Activated T-helper 2 cell treated with anti-CD3 and anti-CD28 coated beads, Interferon-gamma antibody, Interleukin-2, Interleukin-4, amounts not matched to agents 10 μg/mL and 5 μg/mL and 100 μg/mL, durations not matched to agents 14 hours and 24 hours and 36 hours (primary cell): ENCODE measurements at regions not wholly inside any gene's neighbourhood (a gene's known extent, or its start where the extent isn't known, plus 50 kb on each side); places are given as distances from the start of the nearest gene placed in this dataset.
"Not testable (repeated sequence)": the region's sequence is repeated elsewhere in the genome, so short reads cannot be mapped to it uniquely, and the experiment has no call there.

Experiments used
- DNase-seq: peaks from one replicate; pipeline ENCODE4 v3.0.0; 2021; ENCODE audit warnings: low spot score
- H3K27ac Mint-ChIP-seq: one replicate; pipeline ENCODE4 v1.8.0; 2021; ENCODE audit warnings: mixed read lengths
- H3K27me3 Mint-ChIP-seq: one replicate; pipeline ENCODE4 v1.8.0; 2021; ENCODE audit warnings: low read depth, mixed read lengths
- H3K36me3 Mint-ChIP-seq: one replicate; pipeline ENCODE4 v1.8.0; 2021; ENCODE audit warnings: low read depth, mixed read lengths
- H3K4me1 Mint-ChIP-seq: one replicate; pipeline ENCODE4 v1.8.0; 2021; ENCODE audit warnings: low read depth, mixed read lengths
- H3K4me3 Mint-ChIP-seq: one replicate; pipeline ENCODE4 v1.8.0; 2021; ENCODE audit warnings: low read depth, mild to moderate bottlenecking, moderate library complexity, mixed read lengths
- H3K9me3 Mint-ChIP-seq: one replicate; pipeline ENCODE4 v1.8.0; 2021; ENCODE audit warnings: mixed read lengths
- intact Hi-C: fragments of 100-400 bp; cut with micrococcal nuclease; formaldehyde crosslinking; loops from one replicate; pipeline ENCODE4 v1.15.1; 2023

DNA sequence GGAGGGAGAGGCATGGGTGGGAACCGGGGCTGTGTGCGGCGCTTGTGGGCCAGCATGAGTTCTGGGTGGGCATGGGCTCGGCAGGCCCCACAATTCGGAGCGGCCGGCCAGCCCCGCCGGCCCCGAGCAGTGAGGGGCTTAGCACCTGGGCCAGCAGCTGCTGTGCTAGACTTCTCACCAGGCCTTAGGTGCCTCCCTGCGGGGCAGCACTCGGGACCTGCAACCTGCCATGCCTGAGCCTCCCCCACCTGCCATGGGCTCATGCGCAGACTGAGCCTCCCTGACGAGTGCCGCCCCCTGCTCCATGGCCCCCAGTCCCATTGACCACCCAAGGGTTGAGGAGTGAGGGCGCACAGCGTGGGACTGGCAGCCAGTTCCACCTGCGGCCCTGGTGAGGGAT lies 573.9 kb downstream of the TMA16 start:
- intact Hi-C loops, result no loop called here
- H3K9me3 Mint-ChIP-seq, result peaks cover 24% of the 10 kb centered on the region
- DNase-seq, result no peak
- no peak overlapping the region for H3K27ac Mint-ChIP-seq
- no peaks in the 10 kb centered on the region for H3K27me3 Mint-ChIP-seq
- H3K36me3 Mint-ChIP-seq, result no peaks in the 10 kb centered on the region
- no peak overlapping the region for H3K4me3 Mint-ChIP-seq
- H3K4me1 Mint-ChIP-seq, result no peaks in the 10 kb centered on the region

DNA sequence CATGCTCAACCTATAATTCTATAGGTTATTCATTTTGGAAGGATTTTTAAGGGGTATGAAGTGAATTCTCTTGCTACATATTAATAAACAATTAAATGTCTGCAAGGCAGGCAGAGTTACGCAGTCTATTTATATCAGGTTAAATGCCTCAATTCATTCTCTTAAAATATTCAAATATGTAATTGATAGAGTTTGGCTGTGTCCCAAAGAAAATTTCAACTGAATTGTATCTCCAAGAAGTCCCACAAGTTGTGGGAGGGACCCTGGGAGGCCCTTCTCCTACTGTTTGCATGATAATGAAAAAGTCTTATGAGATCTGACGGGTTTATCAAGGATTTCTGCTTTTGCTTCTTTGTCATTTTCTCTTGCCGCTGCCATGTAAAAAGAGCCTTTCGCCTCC lies 576.1 kb downstream of the TMA16 start:
- no peaks in the 10 kb centered on the region for H3K27me3 Mint-ChIP-seq
- no peak for DNase-seq
- H3K36me3 Mint-ChIP-seq, result no peaks in the 10 kb centered on the region
- H3K4me1 Mint-ChIP-seq, result no peaks in the 10 kb centered on the region
- H3K27ac Mint-ChIP-seq, result no peak overlapping the region
- peaks cover 27% of the 10 kb centered on the region for H3K9me3 Mint-ChIP-seq
- no peak overlapping the region for H3K4me3 Mint-ChIP-seq
- intact Hi-C loops, result no loop called here

DNA sequence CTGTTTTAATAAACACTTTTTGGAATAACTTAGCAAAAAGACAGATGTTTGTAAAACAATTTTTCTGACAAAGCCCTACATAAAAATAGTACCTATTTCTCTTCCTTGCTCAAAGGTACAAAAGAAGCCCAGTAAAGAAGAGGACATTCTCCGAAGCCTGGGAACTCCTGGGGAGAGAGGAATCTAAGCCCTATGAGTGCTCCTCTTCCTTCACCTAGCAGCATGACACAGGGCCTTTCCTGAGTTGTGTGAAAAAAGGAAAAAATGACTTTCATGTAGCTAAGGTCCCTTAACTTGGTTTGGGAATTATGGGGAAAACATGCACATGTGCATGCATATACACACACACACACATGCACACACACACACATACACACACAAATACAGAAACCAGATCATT lies 586.9 kb downstream of the TMA16 start:
- Mint-ChIP-seq H3K9me3 (no peaks in the 10 kb centered on the region), H3K27me3 (no peaks in the 10 kb centered on the region), H3K36me3 (no peaks in the 10 kb centered on the region), H3K4me1 (no peaks in the 10 kb centered on the region), H3K4me3 (no peak overlapping the region), H3K27ac (no peak overlapping the region)
- intact Hi-C loops, result no loop called here
- no peak for DNase-seq

DNA sequence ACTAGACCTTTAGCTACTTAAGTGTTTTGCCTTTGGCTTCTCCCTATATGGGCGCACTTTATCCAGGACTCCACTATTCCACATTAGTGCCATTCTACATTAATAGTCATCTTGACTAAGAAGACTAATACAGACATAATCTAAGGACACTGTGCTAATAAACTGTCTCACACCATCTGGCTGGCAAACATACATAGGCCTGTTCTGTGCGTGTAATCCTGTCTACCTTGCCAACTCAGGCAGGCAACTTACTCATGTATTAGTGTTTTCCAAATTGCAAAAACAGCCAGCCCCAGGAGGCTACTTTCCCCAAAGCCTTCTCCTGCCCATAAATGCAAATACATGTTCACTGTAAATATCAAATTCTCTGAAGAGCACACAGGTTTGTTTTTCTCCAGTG lies 587.3 kb downstream of the TMA16 start:
- Mint-ChIP-seq H3K4me3 (no peak overlapping the region), H3K4me1 (no peaks in the 10 kb centered on the region)

DNA sequence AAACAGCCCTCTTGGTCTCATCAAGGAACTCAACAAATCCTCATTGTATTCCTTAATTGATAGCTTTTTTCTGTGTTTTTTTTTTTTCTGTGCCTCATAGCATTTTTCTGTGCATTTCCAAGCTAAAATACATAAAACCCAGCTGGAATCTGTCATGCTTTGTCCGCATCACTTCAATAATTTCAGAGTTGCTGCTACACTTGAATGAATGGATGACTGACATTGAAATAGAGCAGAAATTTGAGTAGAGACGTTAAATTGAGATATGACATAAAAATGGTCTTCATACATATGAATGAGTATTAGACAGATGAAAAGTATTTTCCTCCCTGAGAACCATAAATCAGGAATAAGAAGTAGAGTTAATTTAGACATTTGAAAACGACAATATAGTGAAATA lies 593.2 kb downstream of the TMA16 start:
- no peak for DNase-seq
- Mint-ChIP-seq H3K36me3 (no peaks in the 10 kb centered on the region), H3K4me3 (no peak overlapping the region), H3K9me3 (no peaks in the 10 kb centered on the region), H3K27ac (no peak overlapping the region), H3K4me1 (no peaks in the 10 kb centered on the region), H3K27me3 (no peaks in the 10 kb centered on the region)
- intact Hi-C loops, result no loop called here

More for the DNA sequence above, 587.3 kb downstream of the TMA16 start:
- Mint-ChIP-seq H3K9me3 (no peaks in the 10 kb centered on the region), H3K27ac (no peak overlapping the region), H3K27me3 (no peaks in the 10 kb centered on the region), H3K36me3 (no peaks in the 10 kb centered on the region)
- intact Hi-C loops, result no loop called here
- no peak for DNase-seq

DNA sequence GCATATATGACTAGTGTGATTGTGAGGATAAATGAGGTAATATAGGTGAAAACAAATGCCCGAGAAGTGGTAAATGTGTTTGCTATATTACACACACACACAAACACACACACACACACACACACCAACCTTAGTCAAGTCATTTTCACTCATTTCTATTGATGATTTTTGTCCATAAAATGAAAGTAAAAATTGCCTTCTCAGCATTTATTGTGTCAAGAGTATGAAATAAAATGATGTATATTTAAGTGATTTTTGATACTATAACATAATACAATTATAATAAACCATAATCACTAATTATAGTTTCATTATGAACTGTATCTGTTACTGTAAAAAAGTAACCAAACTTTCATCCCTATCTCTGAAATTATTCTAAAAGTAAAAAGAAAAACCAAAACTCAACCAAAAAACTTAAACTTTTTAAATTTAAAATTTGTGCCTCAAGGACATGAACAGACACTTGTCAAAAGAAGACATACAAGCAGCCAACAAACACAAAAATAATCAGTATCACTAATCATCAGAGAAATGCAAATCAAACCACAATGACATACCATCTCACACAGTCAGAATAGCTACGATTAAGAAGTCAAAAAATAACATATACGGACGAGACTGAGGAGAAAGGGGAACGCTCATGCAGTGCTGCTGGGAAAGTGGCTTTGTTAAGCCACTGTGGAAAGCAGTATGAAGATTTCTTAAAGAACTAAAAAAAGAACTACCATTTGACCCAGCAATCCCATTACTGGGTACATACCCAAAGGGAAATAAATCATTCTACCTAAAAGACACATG lies 601.0 kb downstream of the TMA16 start:
- no peaks in the 10 kb centered on the region for H3K27me3 Mint-ChIP-seq
- H3K9me3 Mint-ChIP-seq, result no peaks in the 10 kb centered on the region
- no peak overlapping the region for H3K4me3 Mint-ChIP-seq
- no peaks in the 10 kb centered on the region for H3K4me1 Mint-ChIP-seq
- no peak overlapping the region for H3K27ac Mint-ChIP-seq
- intact Hi-C loops, result no loop called here
- H3K36me3 Mint-ChIP-seq, result no peaks in the 10 kb centered on the region
- no peak for DNase-seq

DNA sequence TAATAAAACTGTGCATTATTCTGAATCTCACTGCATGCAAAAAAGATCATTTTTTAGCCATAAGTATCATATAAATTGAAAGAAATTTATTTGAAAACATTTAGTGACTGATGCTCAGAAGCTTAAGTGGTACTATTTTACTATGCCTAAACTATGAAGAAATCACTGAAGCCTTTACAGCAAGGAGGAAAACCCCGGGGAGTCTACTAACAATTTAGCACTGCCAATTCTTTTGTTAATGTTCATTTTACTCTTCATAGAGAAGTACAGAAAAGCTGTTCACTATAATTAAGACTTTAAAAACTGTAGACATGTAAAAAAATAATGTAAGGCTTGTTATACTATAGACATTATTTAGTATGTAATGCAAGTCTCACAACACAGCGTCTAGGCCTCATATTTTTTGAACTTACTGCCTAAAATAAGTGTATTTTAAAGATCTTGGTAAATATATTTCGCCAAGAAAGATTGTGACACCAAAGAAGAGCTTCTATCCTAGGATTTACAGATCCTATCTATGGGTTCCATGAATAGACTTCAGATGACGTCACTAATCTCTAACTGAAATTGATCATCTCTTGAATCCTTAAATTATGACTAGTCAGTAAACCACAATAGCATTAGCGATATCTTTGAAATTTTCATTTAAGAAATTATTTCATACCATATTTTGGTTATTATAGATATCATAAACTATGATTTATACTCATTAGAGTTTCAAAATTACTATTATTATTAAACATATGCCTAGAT lies 602.5 kb downstream of the TMA16 start:
- Mint-ChIP-seq H3K4me3 (no peak overlapping the region), H3K4me1 (no peaks in the 10 kb centered on the region), H3K27me3 (no peaks in the 10 kb centered on the region), H3K36me3 (no peaks in the 10 kb centered on the region), H3K27ac (no peak overlapping the region), H3K9me3 (no peaks in the 10 kb centered on the region)
- no peak for DNase-seq
- intact Hi-C loops, result no loop called here

DNA sequence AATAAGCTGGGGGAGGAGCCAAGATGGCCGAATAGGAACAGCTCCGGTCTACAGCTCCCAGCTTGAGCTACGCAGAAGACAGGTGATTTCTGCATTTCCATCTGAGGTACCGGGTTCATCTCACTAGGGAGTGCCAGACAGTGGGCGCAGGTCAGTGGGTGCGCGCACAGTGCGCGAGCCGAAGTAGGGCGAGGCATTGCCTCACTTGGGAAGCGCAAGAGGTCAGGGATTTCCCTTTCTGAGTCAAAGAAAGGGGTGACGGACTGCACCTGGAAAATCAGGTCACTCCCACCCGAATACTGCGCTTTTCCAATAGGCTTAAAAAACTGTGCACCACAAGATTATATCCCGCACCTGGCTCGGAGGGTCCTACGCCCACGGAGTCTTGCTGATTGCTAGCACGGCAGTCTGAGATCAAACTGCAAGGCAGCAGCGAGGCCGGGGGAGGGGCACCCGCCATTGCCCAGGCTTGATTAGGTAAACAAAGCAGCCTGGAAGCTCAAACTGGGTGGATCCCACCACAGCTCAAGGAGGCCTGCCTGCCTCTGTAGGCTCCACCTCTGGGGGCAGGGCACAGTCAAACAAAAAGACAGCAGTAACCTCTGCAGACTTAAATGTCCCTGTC lies 606.4 kb downstream of the TMA16 start:
- intact Hi-C loops, H3K4me3 Mint-ChIP-seq, H3K4me1 Mint-ChIP-seq, H3K27ac Mint-ChIP-seq, H3K36me3 Mint-ChIP-seq, H3K9me3 Mint-ChIP-seq, DNase-seq, H3K27me3 Mint-ChIP-seq: not testable (repeated sequence)

DNA sequence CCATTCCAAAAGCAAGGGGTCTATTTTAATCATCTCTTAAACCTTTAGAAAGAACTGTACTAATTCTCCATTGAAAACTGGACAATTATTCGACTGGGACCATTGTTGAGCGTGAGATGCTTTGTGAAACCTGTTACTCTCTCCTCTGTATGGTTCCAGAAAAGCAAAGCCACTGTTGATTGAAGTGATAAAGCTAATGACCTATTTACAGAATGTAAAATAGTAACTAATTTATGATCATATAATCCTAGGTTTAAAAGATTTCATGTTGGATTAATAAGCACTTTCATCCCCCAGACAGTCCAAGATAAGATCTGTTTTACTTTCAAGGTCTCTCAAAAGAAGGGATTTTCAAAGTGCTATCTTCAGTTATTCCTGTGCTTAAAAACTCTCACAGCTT lies 614.5 kb downstream of the TMA16 start:
- no peak overlapping the region for H3K4me3 Mint-ChIP-seq
- intact Hi-C loops, result no loop called here
- H3K27me3 Mint-ChIP-seq, result no peaks in the 10 kb centered on the region
- no peaks in the 10 kb centered on the region for H3K4me1 Mint-ChIP-seq
- H3K36me3 Mint-ChIP-seq, result no peaks in the 10 kb centered on the region
- DNase-seq, result no peak
- no peaks in the 10 kb centered on the region for H3K9me3 Mint-ChIP-seq
- no peak overlapping the region for H3K27ac Mint-ChIP-seq

DNA sequence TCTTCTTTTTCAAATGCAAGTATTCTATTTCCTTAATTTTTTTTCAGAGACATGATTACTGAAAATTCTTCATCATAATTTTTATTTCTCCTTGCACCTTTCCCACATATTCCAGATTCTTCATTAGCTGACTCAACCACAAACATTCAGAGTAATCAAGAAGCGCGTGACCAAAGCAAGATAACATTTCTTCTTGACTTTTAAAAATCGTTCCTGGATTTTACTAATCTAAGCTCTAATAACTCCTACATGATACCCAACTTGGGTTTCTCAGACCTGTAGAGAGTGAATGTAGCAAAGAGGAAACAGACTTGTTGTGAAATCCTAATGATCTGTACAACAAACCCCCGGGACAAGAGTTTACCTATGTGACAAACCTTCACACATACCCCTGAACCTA lies 615.0 kb downstream of the TMA16 start:
- no peak for DNase-seq
- intact Hi-C loops, result no loop called here
- Mint-ChIP-seq H3K36me3 (no peaks in the 10 kb centered on the region), H3K4me3 (no peak overlapping the region), H3K4me1 (no peaks in the 10 kb centered on the region), H3K27ac (no peak overlapping the region), H3K9me3 (no peaks in the 10 kb centered on the region), H3K27me3 (no peaks in the 10 kb centered on the region)

DNA sequence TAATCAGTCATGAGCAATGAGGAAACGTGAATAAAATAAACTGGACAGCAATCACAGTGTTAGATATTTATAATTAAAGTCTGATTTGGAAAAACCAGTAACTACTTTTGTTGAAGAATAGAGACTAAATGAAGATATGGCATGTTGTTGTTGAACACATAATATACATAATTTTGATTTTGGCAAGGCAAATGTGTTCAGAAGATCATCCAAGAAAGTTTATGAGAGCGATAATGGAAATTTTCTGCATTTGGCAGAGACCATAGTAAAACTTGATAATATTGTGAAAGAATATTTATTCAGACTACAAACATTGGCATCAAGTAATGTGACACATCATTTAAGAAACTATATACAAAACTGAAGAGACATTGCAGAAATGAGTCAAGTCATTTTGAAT lies 620.7 kb downstream of the TMA16 start:
- no peak overlapping the region for H3K27ac Mint-ChIP-seq

DNA sequence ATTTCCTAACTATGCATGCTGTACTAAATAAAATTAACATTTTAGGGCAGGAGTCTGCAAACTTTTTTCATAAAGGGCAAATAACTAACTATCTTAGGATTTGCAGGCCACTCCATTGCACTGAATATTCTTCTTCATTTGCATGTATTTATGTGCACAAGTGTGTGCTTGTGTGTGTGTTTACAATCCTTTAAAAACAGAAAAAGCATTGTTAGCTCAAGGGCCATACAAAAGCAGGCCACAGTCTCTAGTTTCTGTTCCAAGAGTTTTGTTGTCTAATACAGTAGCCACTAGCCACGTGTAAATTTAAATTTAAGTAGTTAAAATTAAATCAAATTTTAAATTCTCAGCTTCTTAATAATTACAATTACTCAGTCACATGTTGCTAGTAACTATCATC lies 621.8 kb downstream of the TMA16 start:
- Mint-ChIP-seq H3K4me3 (no peak overlapping the region), H3K36me3 (no peaks in the 10 kb centered on the region), H3K27me3 (no peaks in the 10 kb centered on the region), H3K27ac (no peak overlapping the region), H3K9me3 (no peaks in the 10 kb centered on the region), H3K4me1 (no peaks in the 10 kb centered on the region)
- intact Hi-C loops, result no loop called here
- no peak for DNase-seq

More for the DNA sequence above, 620.7 kb downstream of the TMA16 start:
- DNase-seq, result no peak
- Mint-ChIP-seq H3K9me3 (no peaks in the 10 kb centered on the region), H3K4me1 (no peaks in the 10 kb centered on the region), H3K4me3 (no peak overlapping the region), H3K27me3 (no peaks in the 10 kb centered on the region), H3K36me3 (no peaks in the 10 kb centered on the region)
- intact Hi-C loops, result no loop called here

DNA sequence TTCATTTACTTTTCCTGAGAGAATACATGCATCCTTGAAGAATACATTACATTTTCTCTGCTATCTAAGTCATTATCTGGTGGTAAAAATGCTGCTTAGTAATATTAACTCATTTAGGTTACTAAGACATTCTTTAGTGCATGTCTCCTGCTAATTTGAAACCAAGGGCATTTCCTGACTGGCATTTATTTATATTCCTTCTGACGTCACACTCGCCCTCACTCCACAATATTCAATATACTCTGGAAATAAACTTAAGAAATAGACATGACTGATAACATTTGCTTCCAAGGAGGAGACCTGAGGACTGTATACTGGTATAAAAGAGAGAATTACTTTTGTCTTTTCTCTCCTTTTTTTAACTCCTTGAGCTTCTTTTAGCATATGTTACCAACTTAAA lies 619.5 kb upstream of the SMIM31 start:
- intact Hi-C loops, result no loop called here
- H3K27me3 Mint-ChIP-seq, result no peaks in the 10 kb centered on the region
- H3K4me1 Mint-ChIP-seq, result no peaks in the 10 kb centered on the region
- no peak for DNase-seq
- H3K9me3 Mint-ChIP-seq, result no peaks in the 10 kb centered on the region
- no peak overlapping the region for H3K4me3 Mint-ChIP-seq
- no peaks in the 10 kb centered on the region for H3K36me3 Mint-ChIP-seq
- no peak overlapping the region for H3K27ac Mint-ChIP-seq
